ENCODE measurements at regions not wholly inside any gene's neighbourhood (a gene's known extent, or its start where the extent isn't known, plus 50 kb on each side); places are given as distances from the start of the nearest gene placed in this dataset.

- Histone ChIP-seq H4K20me1 (ENCODE audit: control insufficient read depth, insufficient read depth, insufficient read length) (no peaks in the 10 kb centered on the region), H2BK120ac (ENCODE audit: low read depth, low read length, poor library complexity, severe bottlenecking) (no peak overlapping the region), H3K23ac (ENCODE audit: insufficient read length, low read depth, low read length) (no peak overlapping the region), H2BK12ac (ENCODE audit: insufficient read length, low read depth, low read length) (no peak overlapping the region), H3K27ac (ENCODE audit: insufficient read length, low read depth, low read length) (no peak overlapping the region), H3K79me2 (ENCODE audit: insufficient read depth, low read length) (no peaks in the 10 kb centered on the region), H3K79me1 (ENCODE audit: insufficient read depth, low read depth, low read length, poor library complexity, severe bottlenecking) (no peaks in the 10 kb centered on the region), H2AK5ac (ENCODE audit: insufficient read length, low read length) (no peak overlapping the region), H3K4me2 (ENCODE audit: insufficient read depth, insufficient read length, low read length) (no peak overlapping the region), H3K4ac (ENCODE audit: low read depth, low read length) (no peak overlapping the region), H3K9ac (ENCODE audit: extremely low read depth, insufficient read length, low read length) (no peak overlapping the region), H2BK5ac (ENCODE audit: insufficient read length, low read length) (no peak overlapping the region), H4K91ac (ENCODE audit: insufficient read length, low read depth, low read length) (no peak overlapping the region), H2BK15ac (ENCODE audit: low read depth, low read length) (no peak overlapping the region), H2AFZ (ENCODE audit: low read length) (no peak overlapping the region), H3K56ac (ENCODE audit: insufficient read length, low read depth, low read length) (no peak overlapping the region), H4K8ac (replicated peaks; ENCODE audit: insufficient read length, low read depth, low read length) (no peak overlapping the region), H3K4me1 (ENCODE audit: insufficient read depth, low read length) (no peaks in the 10 kb centered on the region), H4K5ac (ENCODE audit: insufficient read length, low read depth, low read length) (no peak overlapping the region), H3K18ac (ENCODE audit: insufficient read length, low read depth, low read length) (no peak overlapping the region), H3K27me3 (ENCODE audit: insufficient read depth, low read length) (no peaks in the 10 kb centered on the region), H3K14ac (ENCODE audit: insufficient read depth, low read length) (no peak overlapping the region), H3K23me2 (ENCODE audit: insufficient read length, low read depth, low read length, poor library complexity, severe bottlenecking) (no peaks in the 10 kb centered on the region), H3T11ph (ENCODE audit: low read length) (no peak overlapping the region), H2BK20ac (ENCODE audit: low read depth, low read length, poor library complexity, severe bottlenecking) (no peak overlapping the region), H3K9me3 (ENCODE audit: control insufficient read depth, low read depth, low read length) (no peaks in the 10 kb centered on the region)
- TF ChIP-seq CTCF (conservative IDR thresholded peaks at IDR 0.05): no peak
- H3K4me1 Mint-ChIP-seq: no peaks in the 10 kb centered on the region
- DNase-seq: no peak
- H3K9me3 Mint-ChIP-seq: no peaks in the 10 kb centered on the region; a peak in 2 of 5 replicates
- H3K27me3 Mint-ChIP-seq (ENCODE audit: low read depth): no peaks in the 10 kb centered on the region
- H3K36me3 Mint-ChIP-seq (ENCODE audit: insufficient read depth in 1 of 3, low read depth in 3 of 3): no peaks in the 10 kb centered on the region; a peak in 1 of 7 replicates
- H3K27ac Mint-ChIP-seq: no peak overlapping the region
- WGBS (ENCODE audit: extremely low coverage, insufficient read length, low lambda C conversion rate): no CpG with 5 or more reads among the region's 2 CpGs
- no peak overlapping the region for H3K4me3 Mint-ChIP-seq
Observed at GRCh38 chr5:39624890-39625289, 200.1 kb upstream of the DAB2 start.

All from H9 (cell line).